Activated B cell treated with CpG ODN at 0.5 μM for 24 hours (primary cell): ENCODE measurements at regions not wholly inside any gene's neighbourhood (a gene's known extent, or its start where the extent isn't known, plus 50 kb on each side); places are given as distances from the start of the nearest gene placed in this dataset.

Source experiments
- ATAC-seq: fragments of 200-7000 bp; cut with Tn5 transposase; one replicate; pipeline ENCODE4 v1.10.0; 2021; ENCODE audit warnings: low read depth, mild to moderate bottlenecking, moderate library complexity
- CTCF ChIA-PET: fragments of 350-600 bp; sonication (Branson Sonifier 250); formaldehyde crosslinking; loops from one replicate; lab custom pipeline; 2021; ENCODE audit warnings: antibody characterized with exemption; lab: Charles Lee
- POLR2A ChIA-PET: fragments of 350-600 bp; sonication (Branson Sonifier 250); formaldehyde crosslinking; loops from one replicate; lab custom pipeline; 2021; ENCODE audit warnings: antibody characterized with exemption; lab: Charles Lee
- DNase-seq: peaks from one replicate; pipeline ENCODE4 v3.0.0; 2022
- H3K27ac Mint-ChIP-seq: one replicate; pipeline ENCODE4 v1.8.0; 2020; ENCODE audit warnings: mixed read lengths
- H3K27me3 Mint-ChIP-seq: one replicate; pipeline ENCODE4 v1.8.0; 2021; ENCODE audit warnings: mixed read lengths
- H3K36me3 Mint-ChIP-seq: one replicate; pipeline ENCODE4 v1.8.0; 2021; ENCODE audit warnings: low read depth, mixed read lengths
- H3K4me1 Mint-ChIP-seq: one replicate; pipeline ENCODE4 v1.8.0; 2021; ENCODE audit warnings: mixed read lengths
- H3K4me3 Mint-ChIP-seq: one replicate; pipeline ENCODE4 v1.8.0; 2020; ENCODE audit warnings: mild to moderate bottlenecking, mixed read lengths
- H3K9me3 Mint-ChIP-seq: one replicate; pipeline ENCODE4 v1.8.0; 2020; ENCODE audit warnings: mixed read lengths
- intact Hi-C: fragments of 100-400 bp; cut with micrococcal nuclease; formaldehyde crosslinking; loops from one replicate; pipeline ENCODE4 v1.15.1; 2024
- TF ChIP-seq, protein P1 (sequence below): fragments of 200-600 bp; IDR thresholded peaks from one replicate; pipeline ENCODE4 v1.8.0; 2022; ENCODE audit warnings: antibody characterized with exemption, mild to moderate bottlenecking

DNA sequence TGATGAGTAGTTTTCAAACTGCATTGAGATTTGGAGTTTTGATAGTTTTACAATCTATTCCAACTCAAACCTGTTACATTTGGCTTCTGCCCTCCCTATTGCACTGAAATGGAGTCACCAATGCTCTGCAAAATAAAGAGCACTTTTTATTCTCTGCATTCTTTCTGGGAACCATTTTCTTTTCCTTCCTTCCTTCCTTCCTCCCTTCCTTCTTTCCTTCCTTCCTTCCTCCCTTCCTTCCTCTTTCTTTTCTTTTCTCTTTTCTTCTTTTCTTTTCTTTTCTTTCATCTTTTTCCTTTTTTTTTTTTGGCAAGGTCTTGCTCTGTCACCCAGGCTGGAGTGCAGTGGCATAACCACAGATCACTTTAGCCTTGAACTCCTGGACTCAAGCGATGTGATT, 114.2 kb downstream of the TBX19 start:
- Mint-ChIP-seq H3K36me3 (no peaks in the 10 kb centered on the region), H3K4me1 (no peaks in the 10 kb centered on the region), H3K27me3 (peaks cover 5% of the 10 kb centered on the region), H3K4me3 (no peak overlapping the region), H3K27ac (no peak overlapping the region), H3K9me3 (no peaks in the 10 kb centered on the region)
- ChIA-PET CTCF (no interaction called here), POLR2A (no interaction called here)
- intact Hi-C loops, result no loop called here
- TF ChIP-seq, protein P1, sequence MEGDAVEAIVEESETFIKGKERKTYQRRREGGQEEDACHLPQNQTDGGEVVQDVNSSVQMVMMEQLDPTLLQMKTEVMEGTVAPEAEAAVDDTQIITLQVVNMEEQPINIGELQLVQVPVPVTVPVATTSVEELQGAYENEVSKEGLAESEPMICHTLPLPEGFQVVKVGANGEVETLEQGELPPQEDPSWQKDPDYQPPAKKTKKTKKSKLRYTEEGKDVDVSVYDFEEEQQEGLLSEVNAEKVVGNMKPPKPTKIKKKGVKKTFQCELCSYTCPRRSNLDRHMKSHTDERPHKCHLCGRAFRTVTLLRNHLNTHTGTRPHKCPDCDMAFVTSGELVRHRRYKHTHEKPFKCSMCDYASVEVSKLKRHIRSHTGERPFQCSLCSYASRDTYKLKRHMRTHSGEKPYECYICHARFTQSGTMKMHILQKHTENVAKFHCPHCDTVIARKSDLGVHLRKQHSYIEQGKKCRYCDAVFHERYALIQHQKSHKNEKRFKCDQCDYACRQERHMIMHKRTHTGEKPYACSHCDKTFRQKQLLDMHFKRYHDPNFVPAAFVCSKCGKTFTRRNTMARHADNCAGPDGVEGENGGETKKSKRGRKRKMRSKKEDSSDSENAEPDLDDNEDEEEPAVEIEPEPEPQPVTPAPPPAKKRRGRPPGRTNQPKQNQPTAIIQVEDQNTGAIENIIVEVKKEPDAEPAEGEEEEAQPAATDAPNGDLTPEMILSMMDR, result no peak
- DNase-seq (no peak), ATAC-seq (no peak)

DNA sequence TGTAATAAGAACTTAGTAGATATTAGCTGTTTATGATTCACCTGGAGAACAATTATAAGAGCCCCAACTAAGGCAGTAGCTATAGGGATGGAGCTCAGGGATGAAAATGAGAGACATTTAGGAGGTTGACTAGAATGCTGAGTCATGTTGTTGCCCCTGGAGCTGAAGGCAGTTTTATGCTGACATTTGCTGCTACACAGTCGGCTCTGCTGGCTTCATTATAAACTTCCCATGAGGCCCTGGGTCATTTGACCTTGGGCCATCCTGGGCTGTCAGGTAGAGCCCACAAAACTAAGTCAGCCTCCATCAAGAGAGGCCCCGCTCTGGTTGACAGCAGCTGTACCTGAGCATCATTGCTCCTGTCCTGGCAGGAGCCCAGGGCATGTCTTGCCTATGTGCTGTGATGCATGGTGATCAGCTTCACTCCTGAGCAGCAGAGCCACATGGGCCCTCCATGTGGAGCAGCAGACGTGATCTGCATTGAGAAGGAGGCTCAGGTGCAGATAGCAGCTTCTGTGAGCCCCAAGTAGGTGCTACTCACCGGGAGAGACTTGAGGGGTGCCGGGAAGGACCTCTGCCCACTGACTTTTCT, 112.4 kb downstream of the TBX19 start:
- no peak overlapping the region for H3K4me3 Mint-ChIP-seq
- TF ChIP-seq, protein P1, result no peak
- peaks cover 13% of the 10 kb centered on the region for H3K27me3 Mint-ChIP-seq
- intact Hi-C loops, result no loop called here
- H3K9me3 Mint-ChIP-seq, result no peaks in the 10 kb centered on the region
- CTCF ChIA-PET, result no interaction called here
- POLR2A ChIA-PET, result no interaction called here
- DNase-seq, result no peak
- H3K36me3 Mint-ChIP-seq, result no peaks in the 10 kb centered on the region
- no peaks in the 10 kb centered on the region for H3K4me1 Mint-ChIP-seq
- no peak overlapping the region for H3K27ac Mint-ChIP-seq
- ATAC-seq, result no peak

DNA sequence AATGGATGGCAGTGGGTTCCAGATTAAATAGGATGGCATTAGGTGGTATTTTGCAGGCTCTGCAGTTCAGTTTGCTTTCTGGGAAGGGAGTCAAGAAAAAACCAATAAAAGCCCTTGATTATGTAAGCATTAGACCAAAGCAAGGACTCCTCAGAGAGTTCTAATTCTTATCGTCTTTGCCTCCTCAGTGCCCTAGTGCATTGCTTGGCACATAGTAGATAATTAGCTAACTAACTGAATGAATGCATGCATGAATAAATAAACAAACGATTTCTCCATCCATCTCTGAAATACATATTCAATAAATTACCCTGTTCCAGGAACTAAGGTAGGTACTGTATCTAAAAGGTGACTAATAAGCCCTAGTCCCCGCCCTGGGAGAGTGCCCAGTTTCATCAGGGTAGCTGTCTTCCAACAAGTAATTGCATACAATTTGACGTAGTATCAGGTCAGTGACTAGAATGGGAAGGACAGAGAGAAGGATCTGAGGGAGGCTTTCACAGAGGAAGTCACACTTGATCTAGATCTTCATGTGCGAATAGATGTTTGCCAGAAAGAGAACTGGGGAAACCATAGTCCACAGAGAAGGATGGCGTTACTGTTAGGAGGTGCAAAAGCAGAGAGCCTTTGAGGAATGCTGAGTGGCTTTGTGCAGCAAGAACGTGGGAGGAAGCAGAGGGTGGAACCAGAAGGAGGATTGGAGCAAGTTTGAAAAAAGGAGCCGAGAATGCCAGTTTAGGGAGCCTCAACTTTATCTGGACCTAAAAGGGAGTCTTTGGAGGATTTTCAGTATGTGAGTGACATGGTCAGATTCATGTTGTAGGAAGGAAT, 111.4 kb downstream of the TBX19 start:
- CTCF ChIA-PET, result no interaction called here
- TF ChIP-seq, protein P1, result no peak
- intact Hi-C loops, result no loop called here
- Mint-ChIP-seq H3K27me3 (peaks cover 21% of the 10 kb centered on the region), H3K9me3 (no peaks in the 10 kb centered on the region), H3K4me1 (peaks cover 3% of the 10 kb centered on the region), H3K4me3 (no peak overlapping the region), H3K27ac (no peak overlapping the region), H3K36me3 (no peaks in the 10 kb centered on the region)
- ATAC-seq, result no peak
- no peak for DNase-seq
- POLR2A ChIA-PET, result no interaction called here

DNA sequence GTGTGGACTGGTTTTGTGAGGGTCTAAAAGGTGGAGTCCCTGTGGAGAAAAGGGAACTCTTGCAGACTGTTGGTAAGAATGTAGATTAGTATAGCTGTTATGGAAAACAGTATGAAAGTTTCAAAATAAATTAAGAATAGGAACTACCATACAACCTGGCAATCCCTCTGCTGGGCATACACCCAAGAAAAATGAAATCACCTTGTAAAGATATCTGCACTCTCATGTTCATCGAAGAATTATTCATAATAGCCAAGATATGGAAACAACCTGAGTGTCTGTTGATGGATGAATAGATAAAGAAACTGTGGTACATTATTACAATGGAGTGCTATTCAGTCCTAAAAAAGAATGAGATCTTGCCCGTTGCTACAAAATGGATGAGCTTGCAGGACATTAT, 109.6 kb downstream of the TBX19 start:
- H3K27ac Mint-ChIP-seq, result no peak overlapping the region
- POLR2A ChIA-PET, result no interaction called here
- ATAC-seq (no peak), DNase-seq (no peak)
- no peaks in the 10 kb centered on the region for H3K36me3 Mint-ChIP-seq
- intact Hi-C loops, result no loop called here
- no peak overlapping the region for H3K4me3 Mint-ChIP-seq
- TF ChIP-seq, protein P1, result no peak
- H3K9me3 Mint-ChIP-seq, result no peaks in the 10 kb centered on the region
- CTCF ChIA-PET, result no interaction called here
- H3K4me1 Mint-ChIP-seq, result peaks cover 4% of the 10 kb centered on the region
- peaks cover 22% of the 10 kb centered on the region for H3K27me3 Mint-ChIP-seq
